ENCODE measurements at regions not wholly inside any gene's neighbourhood (a gene's known extent, or its start where the extent isn't known, plus 50 kb on each side); places are given as distances from the start of the nearest gene placed in this dataset.

GRCh38 chr2:8590938-8591337, 90.9 kb upstream of the ID2 start (continued):
- TF ChIP-seq, protein P1, sequence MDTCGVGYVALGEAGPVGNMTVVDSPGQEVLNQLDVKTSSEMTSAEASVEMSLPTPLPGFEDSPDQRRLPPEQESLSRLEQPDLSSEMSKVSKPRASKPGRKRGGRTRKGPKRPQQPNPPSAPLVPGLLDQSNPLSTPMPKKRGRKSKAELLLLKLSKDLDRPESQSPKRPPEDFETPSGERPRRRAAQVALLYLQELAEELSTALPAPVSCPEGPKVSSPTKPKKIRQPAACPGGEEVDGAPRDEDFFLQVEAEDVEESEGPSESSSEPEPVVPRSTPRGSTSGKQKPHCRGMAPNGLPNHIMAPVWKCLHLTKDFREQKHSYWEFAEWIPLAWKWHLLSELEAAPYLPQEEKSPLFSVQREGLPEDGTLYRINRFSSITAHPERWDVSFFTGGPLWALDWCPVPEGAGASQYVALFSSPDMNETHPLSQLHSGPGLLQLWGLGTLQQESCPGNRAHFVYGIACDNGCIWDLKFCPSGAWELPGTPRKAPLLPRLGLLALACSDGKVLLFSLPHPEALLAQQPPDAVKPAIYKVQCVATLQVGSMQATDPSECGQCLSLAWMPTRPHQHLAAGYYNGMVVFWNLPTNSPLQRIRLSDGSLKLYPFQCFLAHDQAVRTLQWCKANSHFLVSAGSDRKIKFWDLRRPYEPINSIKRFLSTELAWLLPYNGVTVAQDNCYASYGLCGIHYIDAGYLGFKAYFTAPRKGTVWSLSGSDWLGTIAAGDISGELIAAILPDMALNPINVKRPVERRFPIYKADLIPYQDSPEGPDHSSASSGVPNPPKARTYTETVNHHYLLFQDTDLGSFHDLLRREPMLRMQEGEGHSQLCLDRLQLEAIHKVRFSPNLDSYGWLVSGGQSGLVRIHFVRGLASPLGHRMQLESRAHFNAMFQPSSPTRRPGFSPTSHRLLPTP (IDR thresholded peaks at IDR 0.05; ENCODE audit: borderline replicate concordance, extremely low read depth, insufficient read length): no peak
- TF ChIP-seq MXI1 (IDR thresholded peaks at IDR 0.05; ENCODE audit: low read depth, low read length): no peak
- no peak for TF ChIP-seq ZNF717 (CRISPR knock-in tag; IDR thresholded peaks at IDR 0.05)
- TF ChIP-seq CTBP1 (IDR thresholded peaks at IDR 0.05; ENCODE audit: borderline replicate concordance): peak; percentile 21; the same call in 1 of the 2 replicates
- no peak for TF ChIP-seq ZEB2 (IDR thresholded peaks at IDR 0.05)
- TF ChIP-seq, protein P2, sequence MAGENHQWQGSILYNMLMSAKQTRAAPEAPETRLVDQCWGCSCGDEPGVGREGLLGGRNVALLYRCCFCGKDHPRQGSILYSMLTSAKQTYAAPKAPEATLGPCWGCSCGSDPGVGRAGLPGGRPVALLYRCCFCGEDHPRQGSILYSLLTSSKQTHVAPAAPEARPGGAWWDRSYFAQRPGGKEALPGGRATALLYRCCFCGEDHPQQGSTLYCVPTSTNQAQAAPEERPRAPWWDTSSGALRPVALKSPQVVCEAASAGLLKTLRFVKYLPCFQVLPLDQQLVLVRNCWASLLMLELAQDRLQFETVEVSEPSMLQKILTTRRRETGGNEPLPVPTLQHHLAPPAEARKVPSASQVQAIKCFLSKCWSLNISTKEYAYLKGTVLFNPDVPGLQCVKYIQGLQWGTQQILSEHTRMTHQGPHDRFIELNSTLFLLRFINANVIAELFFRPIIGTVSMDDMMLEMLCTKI (IDR thresholded peaks at IDR 0.05; ENCODE audit: partially characterized antibody): no peak
- TF ChIP-seq WHSC1 (IDR thresholded peaks at IDR 0.05; ENCODE audit: low read length): no peak
- TF ChIP-seq BCL6 (CRISPR knock-in tag; IDR thresholded peaks at IDR 0.05): no peak
- no peak for TF ChIP-seq ETS1 (conservative IDR thresholded peaks at IDR 0.05; ENCODE audit: control insufficient read depth, low read depth, low read length)
- TF ChIP-seq, protein P3, sequence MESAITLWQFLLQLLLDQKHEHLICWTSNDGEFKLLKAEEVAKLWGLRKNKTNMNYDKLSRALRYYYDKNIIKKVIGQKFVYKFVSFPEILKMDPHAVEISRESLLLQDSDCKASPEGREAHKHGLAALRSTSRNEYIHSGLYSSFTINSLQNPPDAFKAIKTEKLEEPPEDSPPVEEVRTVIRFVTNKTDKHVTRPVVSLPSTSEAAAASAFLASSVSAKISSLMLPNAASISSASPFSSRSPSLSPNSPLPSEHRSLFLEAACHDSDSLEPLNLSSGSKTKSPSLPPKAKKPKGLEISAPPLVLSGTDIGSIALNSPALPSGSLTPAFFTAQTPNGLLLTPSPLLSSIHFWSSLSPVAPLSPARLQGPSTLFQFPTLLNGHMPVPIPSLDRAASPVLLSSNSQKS (CRISPR knock-in tag; IDR thresholded peaks at IDR 0.05): no peak
- 0 out of 2 replicates have a peak, but pooled peaks have one; percentile 3 for TF ChIP-seq JUND (IDR thresholded peaks at IDR 0.05; ENCODE audit: borderline replicate concordance, low read depth, low read length)
- TF ChIP-seq JUND (tag; IDR thresholded peaks at IDR 0.05; ENCODE audit: borderline replicate concordance, low read depth, low read length): no peak
- TF ChIP-seq ZNF133 (CRISPR knock-in tag; IDR thresholded peaks at IDR 0.05): no peak
- no peak for TF ChIP-seq MECOM (CRISPR knock-in tag; IDR thresholded peaks at IDR 0.05)
- no peak for TF ChIP-seq ZBTB8A (IDR thresholded peaks at IDR 0.05; ENCODE audit: partially characterized antibody)

Data from K562 (cell line).